Vagina (tissue), 2 donors: ENCODE measurements at regions not wholly inside any gene's neighbourhood (a gene's known extent, or its start where the extent isn't known, plus 50 kb on each side); places are given as distances from the start of the nearest gene placed in this dataset.

Experiments
- DNase-seq, 2 donors: peaks; one replicate each; pipeline ENCODE4 v3.0.0-alpha.2; 2017; ENCODE audit errors: extremely low spot score in 2 of 2
- H3K27ac ChIP-seq: fragments of 200-600 bp; sonication (generic); one replicate; pipeline ENCODE4 v1.5.1; 2019
- H3K27me3 ChIP-seq: fragments of 200-600 bp; sonication (generic); one replicate; pipeline ENCODE4 v1.5.1; 2019
- H3K36me3 ChIP-seq, 2 donors: fragments of 200-600 bp; sonication (generic); one replicate each; pipeline ENCODE4 v1.5.1; 2017 to 2019
- H3K4me1 ChIP-seq: fragments of 200-600 bp; sonication (generic); one replicate; pipeline ENCODE4 v1.5.1; 2019
- H3K4me3 ChIP-seq, 2 donors: fragments of 200-600 bp; sonication (generic); 1 replicate in 1 of 2; 2 replicates in 1 of 2; pipeline ENCODE4 v1.5.1; 2016 to 2019
- H3K9me3 ChIP-seq: fragments of 200-600 bp; sonication (generic); one replicate; pipeline ENCODE4 v1.5.1; 2019
- CTCF ChIP-seq, 3 experiments: fragments of 450-650 bp in 2 of 3; fragments of 200-600 bp in 1 of 3; sonication (generic) in 1 of 3; IDR thresholded peaks; one replicate each; pipeline ENCODE4 v1.5.1; 2017 to 2019; ENCODE audit warnings: antibody characterized with exemption in 3 of 3, mild to moderate bottlenecking in 2 of 3, moderate library complexity in 2 of 3
- POLR2A ChIP-seq, 2 donors: fragments of 450-650 bp; IDR thresholded peaks; one replicate each; pipeline ENCODE4 v1.6.1; 2017; ENCODE audit warnings: antibody characterized with exemption in 2 of 2, mild to moderate bottlenecking in 2 of 2, moderate library complexity in 2 of 2
- POLR2AphosphoS5 ChIP-seq, 2 donors: sonication (generic); formaldehyde crosslinking; IDR thresholded peaks; one replicate each; pipeline ENCODE4 v1.9.0; 2017; ENCODE audit warnings: antibody characterized with exemption in 2 of 2, mild to moderate bottlenecking in 2 of 2, low read depth in 1 of 2; ENCODE audit not compliant: insufficient read depth in 1 of 2
- intact Hi-C: fragments of 100-400 bp; cut with DNase I; formaldehyde crosslinking; loops from one replicate; pipeline ENCODE4 v1.15.1; 2023

- no peak for DNase-seq
- Histone ChIP-seq H3K36me3 (no peaks in the 10 kb centered on the region), H3K27me3 (no peaks in the 10 kb centered on the region), H3K4me3 (no peak overlapping the region), H3K9me3 (no peaks in the 10 kb centered on the region), H3K4me1 (no peaks in the 10 kb centered on the region), H3K27ac (no peak overlapping the region)
- intact Hi-C loops, result no loop called here
- TF ChIP-seq CTCF (IDR thresholded peaks at IDR 0.05), result no peak
- no peak for TF ChIP-seq POLR2AphosphoS5 (IDR thresholded peaks at IDR 0.05; ENCODE audit: insufficient read depth in 1 of 2, low read depth in 1 of 2)
- TF ChIP-seq POLR2A (IDR thresholded peaks at IDR 0.05), result no peak
Observed at GRCh38 chr2:105582952-105583660, 161.6 kb upstream of the NCK2 start.

- no peak overlapping the region for H3K27ac ChIP-seq
- H3K4me1 ChIP-seq, result no peaks in the 10 kb centered on the region
- intact Hi-C loops, result no loop called here
- H3K9me3 ChIP-seq, result no peaks in the 10 kb centered on the region
- TF ChIP-seq POLR2A (IDR thresholded peaks at IDR 0.05), result no peak
- no peak for TF ChIP-seq POLR2AphosphoS5 (IDR thresholded peaks at IDR 0.05; ENCODE audit: insufficient read depth in 1 of 2, low read depth in 1 of 2)
- TF ChIP-seq CTCF (IDR thresholded peaks at IDR 0.05), result no peak
- H3K36me3 ChIP-seq, result no peaks in the 10 kb centered on the region
- DNase-seq, result no peak
- H3K4me3 ChIP-seq, result no peak overlapping the region
- no peaks in the 10 kb centered on the region for H3K27me3 ChIP-seq
Observed at GRCh38 chr2:105581555-105581944, 163.2 kb upstream of the NCK2 start.

- no peaks in the 10 kb centered on the region for H3K4me1 ChIP-seq
- H3K4me3 ChIP-seq, result no peak overlapping the region
- H3K36me3 ChIP-seq, result no peaks in the 10 kb centered on the region
- no peaks in the 10 kb centered on the region for H3K9me3 ChIP-seq
- no peak for DNase-seq
- no peaks in the 10 kb centered on the region for H3K27me3 ChIP-seq
- TF ChIP-seq POLR2AphosphoS5 (IDR thresholded peaks at IDR 0.05; ENCODE audit: insufficient read depth in 1 of 2, low read depth in 1 of 2) (no peak), POLR2A (IDR thresholded peaks at IDR 0.05) (no peak), CTCF (IDR thresholded peaks at IDR 0.05) (no peak)
- intact Hi-C loops, result no loop called here
- H3K27ac ChIP-seq, result no peak overlapping the region
Observed at GRCh38 chr2:105580870-105581554, 163.7 kb upstream of the NCK2 start.

GRCh38 chr2:105580216-105580615 is 164.5 kb upstream of the NCK2 start:
- no peak for DNase-seq
- H3K27me3 ChIP-seq, result no peaks in the 10 kb centered on the region
- H3K4me1 ChIP-seq, result no peaks in the 10 kb centered on the region
- TF ChIP-seq CTCF (IDR thresholded peaks at IDR 0.05) (no peak), POLR2A (IDR thresholded peaks at IDR 0.05) (no peak), POLR2AphosphoS5 (IDR thresholded peaks at IDR 0.05; ENCODE audit: insufficient read depth in 1 of 2, low read depth in 1 of 2) (no peak)
- H3K36me3 ChIP-seq, result no peaks in the 10 kb centered on the region
- intact Hi-C loops, result no loop called here
- H3K4me3 ChIP-seq, result no peak overlapping the region
- no peaks in the 10 kb centered on the region for H3K9me3 ChIP-seq
- H3K27ac ChIP-seq, result no peak overlapping the region

- DNase-seq, result no peak
- intact Hi-C loops, result loop anchor here (5.0 kb wide), 1 partner anchor 504 kb away; no protein-coding TSS in a partner anchor
- peaks cover 12% of the 10 kb centered on the region for H3K4me1 ChIP-seq
- H3K27ac ChIP-seq, result no peak overlapping the region
- TF ChIP-seq POLR2A (IDR thresholded peaks at IDR 0.05), result no peak
- no peak for TF ChIP-seq POLR2AphosphoS5 (IDR thresholded peaks at IDR 0.05; ENCODE audit: insufficient read depth in 1 of 2, low read depth in 1 of 2)
- no peak for TF ChIP-seq CTCF (IDR thresholded peaks at IDR 0.05)
- no peaks in the 10 kb centered on the region for H3K36me3 ChIP-seq
- H3K9me3 ChIP-seq, result no peaks in the 10 kb centered on the region
- no peaks in the 10 kb centered on the region for H3K27me3 ChIP-seq
- H3K4me3 ChIP-seq, result no peak overlapping the region
Observed at GRCh38 chr2:105578166-105578565, 166.5 kb upstream of the NCK2 start.
